ENCODE measurements at regions not wholly inside any gene's neighbourhood (a gene's known extent, or its start where the extent isn't known, plus 50 kb on each side); places are given as distances from the start of the nearest gene placed in this dataset.
"Not testable (repeated sequence)": the region's sequence is repeated elsewhere in the genome, so short reads cannot be mapped to it uniquely, and the experiment has no call there.

GRCh38 chr11:98394500-98394899, 626.2 kb upstream of the CNTN5 start:
- TF ChIP-seq CTCF (IDR thresholded peaks at IDR 0.05); SIN3A (IDR thresholded peaks at IDR 0.05; ENCODE audit: borderline replicate concordance, low read depth, low read length); ELF1 (IDR thresholded peaks at IDR 0.05); GATA2 (CRISPR knock-in tag; IDR thresholded peaks at IDR 0.05); USF2 (IDR thresholded peaks at IDR 0.05; ENCODE audit: borderline replicate concordance, low read depth, low read length); FOXM1 (IDR thresholded peaks at IDR 0.05; ENCODE audit: low read depth); POLR2AphosphoS5 (IDR thresholded peaks at IDR 0.05; ENCODE audit: low read depth, low read length); TAF1 (IDR thresholded peaks at IDR 0.05; ENCODE audit: borderline replicate concordance, low read depth, low read length); RAD21 (IDR thresholded peaks at IDR 0.05; ENCODE audit: low read length); EP300 (IDR thresholded peaks at IDR 0.05; ENCODE audit: borderline replicate concordance in 1 of 2, low read depth in 1 of 2, low read length in 1 of 2); GABPA (IDR thresholded peaks at IDR 0.05; ENCODE audit: low read depth); ZBTB33 (IDR thresholded peaks at IDR 0.05; ENCODE audit: borderline replicate concordance, low read depth); YY1 (IDR thresholded peaks at IDR 0.05; ENCODE audit: low read depth): not testable (repeated sequence)

Data from SK-N-SH (cell line).